GM23338 (cell line): ENCODE measurements at regions not wholly inside any gene's neighbourhood (a gene's known extent, or its start where the extent isn't known, plus 50 kb on each side); places are given as distances from the start of the nearest gene placed in this dataset.

Experiments used
- ATAC-seq: fragments of 200-7000 bp; cut with Tn5 transposase; 3 replicates; pipeline ENCODE4 v1.9.1; 2020
- DNase-seq: peaks from one replicate; pipeline ENCODE4 v3.0.0-alpha.2; 2015; ENCODE audit warnings: low spot score
- H2AFZ ChIP-seq: fragments of 200-600 bp; sonication (generic); 2 replicates; pipeline ENCODE4 v1.8.0; 2016; ENCODE audit warnings: antibody characterized with exemption, mild to moderate bottlenecking, moderate library complexity
- H3F3A ChIP-seq: fragments of 200-600 bp; sonication (generic); replicated peaks from 2 replicates; pipeline ENCODE4 v1.8.0; 2017; ENCODE audit warnings: antibody characterized with exemption, mixed run types, low read depth
- H3K27ac ChIP-seq: fragments of 200-600 bp; sonication (generic); 2 replicates; pipeline ENCODE4 v1.6.1; 2016; ENCODE audit warnings: low read depth
- H3K27me3 ChIP-seq: fragments of 200-600 bp; sonication (generic); 2 replicates; pipeline ENCODE4 v1.8.0; 2016; ENCODE audit warnings: mild to moderate bottlenecking, mixed run types, moderate library complexity; ENCODE audit not compliant: insufficient read depth
- H3K36me3 ChIP-seq: fragments of 200-600 bp; sonication (generic); 2 replicates; pipeline ENCODE4 v1.8.0; 2016; ENCODE audit warnings: mild to moderate bottlenecking; ENCODE audit not compliant: insufficient read depth
- H3K4me1 ChIP-seq: fragments of 200-600 bp; sonication (generic); 2 replicates; pipeline ENCODE4 v1.8.0; 2016; ENCODE audit warnings: mild to moderate bottlenecking, moderate library complexity; ENCODE audit not compliant: insufficient read depth
- H3K4me2 ChIP-seq: fragments of 200-600 bp; sonication (generic); 2 replicates; pipeline ENCODE4 v1.7.1; 2017; ENCODE audit warnings: mixed run types
- H3K4me3 ChIP-seq: fragments of 200-600 bp; sonication (generic); 2 replicates; pipeline ENCODE4 v1.6.1; 2016; ENCODE audit warnings: mixed run types
- H3K79me2 ChIP-seq: fragments of 200-600 bp; sonication (generic); replicated peaks from 2 replicates; pipeline ENCODE4 v1.8.0; 2017; ENCODE audit warnings: mild to moderate bottlenecking; ENCODE audit not compliant: insufficient read depth
- H3K9me2 ChIP-seq: fragments of 200-600 bp; sonication (generic); 2 replicates; pipeline ENCODE4 v1.8.0; 2017; ENCODE audit not compliant: insufficient read depth
- H4K20me1 ChIP-seq: fragments of 200-600 bp; sonication (generic); replicated peaks from 2 replicates; pipeline ENCODE4 v1.8.0; 2017; ENCODE audit warnings: mild to moderate bottlenecking; ENCODE audit not compliant: insufficient read depth
- H3K27ac Mint-ChIP-seq: 2 replicates; pipeline ENCODE4 v1.8.0; 2020; ENCODE audit warnings: inconsistent platforms, mild to moderate bottlenecking, moderate library complexity, mixed read lengths
- H3K27me3 Mint-ChIP-seq: 3 replicates; pipeline ENCODE4 v1.8.0; 2022; ENCODE audit warnings: low read depth, mild to moderate bottlenecking, moderate library complexity, mixed read lengths, inconsistent platforms; ENCODE audit not compliant: insufficient read depth, poor library complexity
- H3K36me3 Mint-ChIP-seq: 3 replicates; pipeline ENCODE4 v1.8.0; 2021; ENCODE audit warnings: low read depth, mild to moderate bottlenecking, inconsistent platforms, moderate library complexity, mixed read lengths
- H3K4me1 Mint-ChIP-seq: 3 replicates; pipeline ENCODE4 v1.8.0; 2020; ENCODE audit warnings: mild to moderate bottlenecking, inconsistent platforms, mixed read lengths
- H3K4me3 Mint-ChIP-seq: 3 replicates; pipeline ENCODE4 v1.8.0; 2021; ENCODE audit warnings: moderate library complexity, mild to moderate bottlenecking, inconsistent platforms, mixed read lengths
- H3K9me3 Mint-ChIP-seq: 3 replicates; pipeline ENCODE4 v1.8.0; 2020; ENCODE audit warnings: moderate library complexity, mild to moderate bottlenecking, inconsistent platforms, mixed read lengths
- CREB1 ChIP-seq: fragments of 250-450 bp; sonication (Bioruptor Pico); IDR thresholded peaks from 2 replicates; pipeline ENCODE4 v1.5.0; 2020; ENCODE audit warnings: low read depth, mild to moderate bottlenecking, moderate library complexity
- ETS1 ChIP-seq: IDR thresholded peaks from 2 replicates; pipeline ENCODE4 v1.6.1; 2016; ENCODE audit warnings: antibody characterized with exemption
- EZH2 ChIP-seq: fragments of 200-600 bp; sonication (generic); IDR thresholded peaks from one replicate; pipeline ENCODE4 v1.8.0; 2017; ENCODE audit warnings: antibody characterized with exemption, mild to moderate bottlenecking, low read depth; ENCODE audit not compliant: unreplicated experiment
- STAT1 ChIP-seq: IDR thresholded peaks from one replicate; pipeline ENCODE4 v1.6.1; 2016; ENCODE audit warnings: antibody characterized with exemption; ENCODE audit not compliant: unreplicated experiment
- ZNF114 ChIP-seq: fragments of 250-450 bp; sonication (Bioruptor Pico); IDR thresholded peaks from 2 replicates; pipeline ENCODE4 v1.5.0; 2020; ENCODE audit warnings: mild to moderate bottlenecking, moderate library complexity
- TF ChIP-seq, protein P1 (sequence below): IDR thresholded peaks from one replicate; pipeline ENCODE4 v1.6.1; 2018; ENCODE audit warnings: antibody characterized with exemption; ENCODE audit not compliant: unreplicated experiment
- TF ChIP-seq, protein P2 (sequence below), 2 experiments: fragments of 200-600 bp in 1 of 2; sonication (generic) in 1 of 2; conservative IDR thresholded peaks; 2 replicates each; pipeline versions ENCODE4 v1.5.1 to v1.6.1; 2016 to 2017; ENCODE audit warnings: antibody characterized with exemption in 2 of 2, low read depth in 2 of 2, mild to moderate bottlenecking in 2 of 2, moderate library complexity in 1 of 2
- TF ChIP-seq, protein P3 (sequence below): fragments of 250-450 bp; sonication (Bioruptor Pico); IDR thresholded peaks from 2 replicates; pipeline ENCODE4 v1.5.0; 2020; ENCODE audit warnings: mild to moderate bottlenecking, moderate library complexity

- TF ChIP-seq, protein P1, sequence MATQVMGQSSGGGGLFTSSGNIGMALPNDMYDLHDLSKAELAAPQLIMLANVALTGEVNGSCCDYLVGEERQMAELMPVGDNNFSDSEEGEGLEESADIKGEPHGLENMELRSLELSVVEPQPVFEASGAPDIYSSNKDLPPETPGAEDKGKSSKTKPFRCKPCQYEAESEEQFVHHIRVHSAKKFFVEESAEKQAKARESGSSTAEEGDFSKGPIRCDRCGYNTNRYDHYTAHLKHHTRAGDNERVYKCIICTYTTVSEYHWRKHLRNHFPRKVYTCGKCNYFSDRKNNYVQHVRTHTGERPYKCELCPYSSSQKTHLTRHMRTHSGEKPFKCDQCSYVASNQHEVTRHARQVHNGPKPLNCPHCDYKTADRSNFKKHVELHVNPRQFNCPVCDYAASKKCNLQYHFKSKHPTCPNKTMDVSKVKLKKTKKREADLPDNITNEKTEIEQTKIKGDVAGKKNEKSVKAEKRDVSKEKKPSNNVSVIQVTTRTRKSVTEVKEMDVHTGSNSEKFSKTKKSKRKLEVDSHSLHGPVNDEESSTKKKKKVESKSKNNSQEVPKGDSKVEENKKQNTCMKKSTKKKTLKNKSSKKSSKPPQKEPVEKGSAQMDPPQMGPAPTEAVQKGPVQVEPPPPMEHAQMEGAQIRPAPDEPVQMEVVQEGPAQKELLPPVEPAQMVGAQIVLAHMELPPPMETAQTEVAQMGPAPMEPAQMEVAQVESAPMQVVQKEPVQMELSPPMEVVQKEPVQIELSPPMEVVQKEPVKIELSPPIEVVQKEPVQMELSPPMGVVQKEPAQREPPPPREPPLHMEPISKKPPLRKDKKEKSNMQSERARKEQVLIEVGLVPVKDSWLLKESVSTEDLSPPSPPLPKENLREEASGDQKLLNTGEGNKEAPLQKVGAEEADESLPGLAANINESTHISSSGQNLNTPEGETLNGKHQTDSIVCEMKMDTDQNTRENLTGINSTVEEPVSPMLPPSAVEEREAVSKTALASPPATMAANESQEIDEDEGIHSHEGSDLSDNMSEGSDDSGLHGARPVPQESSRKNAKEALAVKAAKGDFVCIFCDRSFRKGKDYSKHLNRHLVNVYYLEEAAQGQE, result no peak
These were observed 1343.3 kb upstream of the TMEFF2 start (continued) for GRCh38 chr2:193538061-193538460.

DNA sequence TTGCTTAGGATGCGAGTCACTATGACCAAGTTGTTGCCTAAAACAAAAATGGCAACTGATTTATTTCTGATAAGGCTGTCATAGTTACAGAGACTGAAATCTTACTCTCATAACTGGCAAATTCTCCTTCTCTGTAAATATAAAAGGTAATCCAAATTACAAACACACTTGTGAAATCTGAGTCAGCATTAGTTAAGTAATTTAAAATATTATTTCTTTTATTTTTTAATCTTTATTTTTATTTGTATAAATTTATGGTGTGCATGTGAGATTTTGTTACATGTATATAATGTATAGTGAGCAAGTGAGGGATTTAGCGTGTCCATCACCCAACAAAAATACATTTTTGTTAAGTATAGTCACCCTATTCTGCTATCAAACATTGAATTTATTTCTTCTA, 1342.8 kb upstream of the TMEFF2 start:
- Histone ChIP-seq H3K79me2 (no peaks in the 10 kb centered on the region), H3K4me3 (no peak overlapping the region), H3K36me3 (no peaks in the 10 kb centered on the region), H3K4me2 (no peak overlapping the region), H3K27me3 (no peaks in the 10 kb centered on the region), H3K4me1 (no peaks in the 10 kb centered on the region), H3K27ac (no peak overlapping the region), H3F3A (no peaks in the 10 kb centered on the region), H2AFZ (no peak overlapping the region), H3K9me2 (no peaks in the 10 kb centered on the region), H4K20me1 (no peaks in the 10 kb centered on the region)
- Mint-ChIP-seq H3K36me3 (no peaks in the 10 kb centered on the region), H3K4me3 (no peak overlapping the region), H3K27me3 (no peaks in the 10 kb centered on the region), H3K27ac (no peak overlapping the region), H3K4me1 (no peaks in the 10 kb centered on the region), H3K9me3 (no peaks in the 10 kb centered on the region; the same call in 2 of the 3 replicates)
- DNase-seq (no peak), ATAC-seq (no peak)
- TF ChIP-seq ETS1, result no peak
- no peak for TF ChIP-seq STAT1
- TF ChIP-seq, protein P2, sequence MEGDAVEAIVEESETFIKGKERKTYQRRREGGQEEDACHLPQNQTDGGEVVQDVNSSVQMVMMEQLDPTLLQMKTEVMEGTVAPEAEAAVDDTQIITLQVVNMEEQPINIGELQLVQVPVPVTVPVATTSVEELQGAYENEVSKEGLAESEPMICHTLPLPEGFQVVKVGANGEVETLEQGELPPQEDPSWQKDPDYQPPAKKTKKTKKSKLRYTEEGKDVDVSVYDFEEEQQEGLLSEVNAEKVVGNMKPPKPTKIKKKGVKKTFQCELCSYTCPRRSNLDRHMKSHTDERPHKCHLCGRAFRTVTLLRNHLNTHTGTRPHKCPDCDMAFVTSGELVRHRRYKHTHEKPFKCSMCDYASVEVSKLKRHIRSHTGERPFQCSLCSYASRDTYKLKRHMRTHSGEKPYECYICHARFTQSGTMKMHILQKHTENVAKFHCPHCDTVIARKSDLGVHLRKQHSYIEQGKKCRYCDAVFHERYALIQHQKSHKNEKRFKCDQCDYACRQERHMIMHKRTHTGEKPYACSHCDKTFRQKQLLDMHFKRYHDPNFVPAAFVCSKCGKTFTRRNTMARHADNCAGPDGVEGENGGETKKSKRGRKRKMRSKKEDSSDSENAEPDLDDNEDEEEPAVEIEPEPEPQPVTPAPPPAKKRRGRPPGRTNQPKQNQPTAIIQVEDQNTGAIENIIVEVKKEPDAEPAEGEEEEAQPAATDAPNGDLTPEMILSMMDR (conservative IDR thresholded peaks at IDR 0.05; ENCODE audit: low read depth in 2 of 2), result no peak

DNA sequence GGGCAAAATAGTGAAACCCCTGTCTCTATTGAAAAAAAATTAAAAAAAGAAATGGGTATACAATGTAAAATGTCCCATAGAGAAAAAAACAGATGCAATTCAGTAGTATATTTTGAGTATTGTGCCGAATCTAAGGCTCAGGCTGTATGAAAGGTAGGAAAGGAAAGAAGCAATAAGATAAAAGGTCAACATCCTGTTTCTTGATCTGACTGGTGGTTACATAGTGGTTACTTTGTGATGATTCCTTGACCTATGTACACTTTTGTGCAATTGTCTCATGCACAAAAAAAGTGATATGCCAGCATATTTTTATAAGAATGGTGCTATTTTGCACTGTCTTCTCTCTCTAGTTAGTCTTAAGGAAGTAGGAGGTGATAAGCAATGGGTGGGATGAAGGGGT, 1333.7 kb upstream of the TMEFF2 start:
- no peak overlapping the region for H3K4me3 ChIP-seq
- no peak overlapping the region for H3K4me2 ChIP-seq
- H3K79me2 ChIP-seq, result no peaks in the 10 kb centered on the region
- H3K4me3 Mint-ChIP-seq, result no peak overlapping the region
- no peaks in the 10 kb centered on the region for H3K27me3 ChIP-seq
- DNase-seq (no peak), ATAC-seq (no peak)
- H3K36me3 Mint-ChIP-seq, result no peaks in the 10 kb centered on the region
- no peaks in the 10 kb centered on the region for H3K27me3 Mint-ChIP-seq
- H2AFZ ChIP-seq, result no peak overlapping the region
- peaks cover 19% of the 10 kb centered on the region for H3K4me1 ChIP-seq
- no peak overlapping the region for H3K27ac ChIP-seq
- no peaks in the 10 kb centered on the region for H4K20me1 ChIP-seq
- H3F3A ChIP-seq, result no peaks in the 10 kb centered on the region
- no peak overlapping the region for H3K27ac Mint-ChIP-seq
- peaks cover 3% of the 10 kb centered on the region for H3K4me1 Mint-ChIP-seq
- no peaks in the 10 kb centered on the region for H3K9me3 Mint-ChIP-seq
- no peaks in the 10 kb centered on the region for H3K9me2 ChIP-seq
- no peaks in the 10 kb centered on the region for H3K36me3 ChIP-seq
- TF ChIP-seq, protein P3, sequence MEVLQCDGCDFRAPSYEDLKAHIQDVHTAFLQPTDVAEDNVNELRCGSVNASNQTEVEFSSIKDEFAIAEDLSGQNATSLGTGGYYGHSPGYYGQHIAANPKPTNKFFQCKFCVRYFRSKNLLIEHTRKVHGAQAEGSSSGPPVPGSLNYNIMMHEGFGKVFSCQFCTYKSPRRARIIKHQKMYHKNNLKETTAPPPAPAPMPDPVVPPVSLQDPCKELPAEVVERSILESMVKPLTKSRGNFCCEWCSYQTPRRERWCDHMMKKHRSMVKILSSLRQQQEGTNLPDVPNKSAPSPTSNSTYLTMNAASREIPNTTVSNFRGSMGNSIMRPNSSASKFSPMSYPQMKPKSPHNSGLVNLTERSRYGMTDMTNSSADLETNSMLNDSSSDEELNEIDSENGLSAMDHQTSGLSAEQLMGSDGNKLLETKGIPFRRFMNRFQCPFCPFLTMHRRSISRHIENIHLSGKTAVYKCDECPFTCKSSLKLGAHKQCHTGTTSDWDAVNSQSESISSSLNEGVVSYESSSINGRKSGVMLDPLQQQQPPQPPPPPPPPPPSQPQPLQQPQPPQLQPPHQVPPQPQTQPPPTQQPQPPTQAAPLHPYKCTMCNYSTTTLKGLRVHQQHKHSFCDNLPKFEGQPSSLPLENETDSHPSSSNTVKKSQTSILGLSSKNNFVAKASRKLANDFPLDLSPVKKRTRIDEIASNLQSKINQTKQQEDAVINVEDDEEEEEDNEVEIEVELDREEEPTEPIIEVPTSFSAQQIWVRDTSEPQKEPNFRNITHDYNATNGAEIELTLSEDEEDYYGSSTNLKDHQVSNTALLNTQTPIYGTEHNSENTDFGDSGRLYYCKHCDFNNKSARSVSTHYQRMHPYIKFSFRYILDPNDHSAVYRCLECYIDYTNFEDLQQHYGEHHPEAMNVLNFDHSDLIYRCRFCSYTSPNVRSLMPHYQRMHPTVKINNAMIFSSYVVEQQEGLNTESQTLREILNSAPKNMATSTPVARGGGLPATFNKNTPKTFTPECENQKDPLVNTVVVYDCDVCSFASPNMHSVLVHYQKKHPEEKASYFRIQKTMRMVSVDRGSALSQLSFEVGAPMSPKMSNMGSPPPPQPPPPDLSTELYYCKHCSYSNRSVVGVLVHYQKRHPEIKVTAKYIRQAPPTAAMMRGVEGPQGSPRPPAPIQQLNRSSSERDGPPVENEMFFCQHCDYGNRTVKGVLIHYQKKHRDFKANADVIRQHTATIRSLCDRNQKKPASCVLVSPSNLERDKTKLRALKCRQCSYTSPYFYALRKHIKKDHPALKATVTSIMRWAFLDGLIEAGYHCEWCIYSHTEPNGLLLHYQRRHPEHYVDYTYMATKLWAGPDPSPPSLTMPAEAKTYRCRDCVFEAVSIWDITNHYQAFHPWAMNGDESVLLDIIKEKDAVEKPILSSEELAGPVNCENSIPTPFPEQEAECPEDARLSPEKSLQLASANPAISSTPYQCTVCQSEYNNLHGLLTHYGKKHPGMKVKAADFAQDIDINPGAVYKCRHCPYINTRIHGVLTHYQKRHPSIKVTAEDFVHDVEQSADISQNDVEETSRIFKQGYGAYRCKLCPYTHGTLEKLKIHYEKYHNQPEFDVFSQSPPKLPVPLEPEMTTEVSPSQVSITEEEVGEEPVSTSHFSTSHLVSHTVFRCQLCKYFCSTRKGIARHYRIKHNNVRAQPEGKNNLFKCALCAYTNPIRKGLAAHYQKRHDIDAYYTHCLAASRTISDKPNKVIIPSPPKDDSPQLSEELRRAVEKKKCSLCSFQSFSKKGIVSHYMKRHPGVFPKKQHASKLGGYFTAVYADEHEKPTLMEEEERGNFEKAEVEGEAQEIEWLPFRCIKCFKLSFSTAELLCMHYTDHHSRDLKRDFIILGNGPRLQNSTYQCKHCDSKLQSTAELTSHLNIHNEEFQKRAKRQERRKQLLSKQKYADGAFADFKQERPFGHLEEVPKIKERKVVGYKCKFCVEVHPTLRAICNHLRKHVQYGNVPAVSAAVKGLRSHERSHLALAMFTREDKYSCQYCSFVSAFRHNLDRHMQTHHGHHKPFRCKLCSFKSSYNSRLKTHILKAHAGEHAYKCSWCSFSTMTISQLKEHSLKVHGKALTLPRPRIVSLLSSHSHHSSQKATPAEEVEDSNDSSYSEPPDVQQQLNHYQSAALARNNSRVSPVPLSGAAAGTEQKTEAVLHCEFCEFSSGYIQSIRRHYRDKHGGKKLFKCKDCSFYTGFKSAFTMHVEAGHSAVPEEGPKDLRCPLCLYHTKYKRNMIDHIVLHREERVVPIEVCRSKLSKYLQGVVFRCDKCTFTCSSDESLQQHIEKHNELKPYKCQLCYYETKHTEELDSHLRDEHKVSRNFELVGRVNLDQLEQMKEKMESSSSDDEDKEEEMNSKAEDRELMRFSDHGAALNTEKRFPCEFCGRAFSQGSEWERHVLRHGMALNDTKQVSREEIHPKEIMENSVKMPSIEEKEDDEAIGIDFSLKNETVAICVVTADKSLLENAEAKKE (CRISPR knock-in tag), result no peak
- TF ChIP-seq CREB1 (CRISPR knock-in tag), result no peak
- TF ChIP-seq ZNF114 (CRISPR knock-in tag), result no peak
- no peak for TF ChIP-seq EZH2
